ENCODE measurements at regions not wholly inside any gene's neighbourhood (a gene's known extent, or its start where the extent isn't known, plus 50 kb on each side); places are given as distances from the start of the nearest gene placed in this dataset.

DNA sequence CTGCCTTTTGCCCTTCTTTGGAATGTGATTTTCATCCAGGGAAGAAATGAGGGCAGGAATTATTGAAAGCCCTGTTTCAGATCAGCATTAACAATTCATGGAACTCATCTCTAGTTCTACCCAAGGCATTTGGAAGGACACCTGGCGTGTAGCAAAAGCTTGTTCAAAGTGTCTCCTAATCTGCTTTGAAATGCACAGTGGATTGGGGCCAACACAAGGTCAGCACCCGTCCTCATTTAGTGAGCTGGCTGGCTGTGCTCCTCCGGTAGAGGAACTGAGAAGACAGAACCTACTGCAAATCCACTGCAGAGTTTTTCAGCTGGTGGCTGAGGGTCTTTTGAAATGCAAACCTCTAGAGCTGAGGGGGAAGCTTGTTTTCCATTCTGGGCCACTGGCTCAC is 141.6 kb upstream of the STT3B start:
- Histone ChIP-seq H3K79me2 (ENCODE audit: insufficient read depth, low read length) (no peaks in the 10 kb centered on the region), H2BK12ac (ENCODE audit: insufficient read length, low read depth, low read length) (no peak overlapping the region), H3K4me1 (ENCODE audit: insufficient read depth, low read length) (peaks cover 8% of the 10 kb centered on the region; the same call in 1 of the 2 replicates), H4K5ac (ENCODE audit: insufficient read length, low read depth, low read length) (no peak overlapping the region), H3T11ph (ENCODE audit: low read length) (no peak overlapping the region), H3K23me2 (ENCODE audit: insufficient read length, low read depth, low read length, poor library complexity, severe bottlenecking) (no peaks in the 10 kb centered on the region), H4K20me1 (ENCODE audit: control insufficient read depth, insufficient read depth, insufficient read length) (no peaks in the 10 kb centered on the region), H3K9me3 (ENCODE audit: control insufficient read depth, low read depth, low read length) (no peaks in the 10 kb centered on the region), H3K14ac (ENCODE audit: insufficient read depth, low read length) (no peak overlapping the region), H3K79me1 (ENCODE audit: insufficient read depth, low read depth, low read length, poor library complexity, severe bottlenecking) (no peaks in the 10 kb centered on the region), H2AFZ (ENCODE audit: low read length) (no peak overlapping the region), H3K27me3 (ENCODE audit: insufficient read depth, low read length) (peaks cover 2% of the 10 kb centered on the region; the same call in 1 of the 2 replicates), H3K9ac (ENCODE audit: extremely low read depth, insufficient read length, low read length) (no peak overlapping the region), H3K4me2 (ENCODE audit: insufficient read depth, insufficient read length, low read length) (no peak overlapping the region), H3K56ac (ENCODE audit: insufficient read length, low read depth, low read length) (no peak overlapping the region), H2BK15ac (ENCODE audit: low read depth, low read length) (no peak overlapping the region), H3K4ac (ENCODE audit: low read depth, low read length) (no peak overlapping the region), H2AK5ac (ENCODE audit: insufficient read length, low read length) (no peak overlapping the region), H2BK120ac (ENCODE audit: low read depth, low read length, poor library complexity, severe bottlenecking) (no peak overlapping the region), H2BK5ac (ENCODE audit: insufficient read length, low read length) (no peak overlapping the region), H4K91ac (ENCODE audit: insufficient read length, low read depth, low read length) (no peak overlapping the region), H4K8ac (replicated peaks; ENCODE audit: insufficient read length, low read depth, low read length) (no peak overlapping the region), H2BK20ac (ENCODE audit: low read depth, low read length, poor library complexity, severe bottlenecking) (no peak overlapping the region), H3K23ac (ENCODE audit: insufficient read length, low read depth, low read length) (no peak overlapping the region), H3K18ac (ENCODE audit: insufficient read length, low read depth, low read length) (no peak overlapping the region), H3K27ac (ENCODE audit: insufficient read length, low read depth, low read length) (no peak overlapping the region)
- Mint-ChIP-seq H3K4me3 (no peak overlapping the region), H3K9me3 (peaks cover 6 to 8% of the 10 kb centered on the region in 2 experiments; a peak in 3 of 5 replicates), H3K27ac (0 out of 7 replicates have a peak overlapping the region, but pooled peaks of 1 of the 3 experiments have one; percentile 10), H3K4me1 (peaks cover 23 to 27% of the 10 kb centered on the region in 2 experiments), H3K36me3 (ENCODE audit: insufficient read depth in 1 of 3, low read depth in 3 of 3) (peaks cover 0 to 6% (median 0%) of the 10 kb centered on the region in 3 experiments; a peak in 3 of 7 replicates), H3K27me3 (ENCODE audit: low read depth) (peaks cover 35% of the 10 kb centered on the region)
- no peak for TF ChIP-seq CTCF (conservative IDR thresholded peaks at IDR 0.05)
- DNase-seq: peak; percentile 54
- WGBS (ENCODE audit: extremely low coverage, insufficient read length, low lambda C conversion rate): no CpG with 5 or more reads among the region's 3 CpGs
